Progenitor cell of endocrine pancreas (in vitro differentiated cells): ENCODE measurements at regions not wholly inside any gene's neighbourhood (a gene's known extent, or its start where the extent isn't known, plus 50 kb on each side); places are given as distances from the start of the nearest gene placed in this dataset.

Experiments used
- DNase-seq: peaks from one replicate; pipeline ENCODE4 v3.0.0; 2021; ENCODE audit warnings: low spot score; ENCODE audit not compliant: unreplicated experiment
- H3K27ac Mint-ChIP-seq: 2 replicates; pipeline ENCODE4 v1.8.0; 2021; ENCODE audit warnings: mild to moderate bottlenecking, moderate library complexity, mixed read lengths
- H3K27me3 Mint-ChIP-seq: 2 replicates; pipeline ENCODE4 v1.8.0; 2021; ENCODE audit warnings: mixed read lengths
- H3K36me3 Mint-ChIP-seq: 2 replicates; pipeline ENCODE4 v1.8.0; 2022; ENCODE audit warnings: mixed read lengths; ENCODE audit not compliant: insufficient read depth
- H3K4me1 Mint-ChIP-seq: 2 replicates; pipeline ENCODE4 v1.8.0; 2021; ENCODE audit warnings: low read depth, mixed read lengths
- H3K4me3 Mint-ChIP-seq: 2 replicates; pipeline ENCODE4 v1.8.0; 2021; ENCODE audit warnings: low read depth, mild to moderate bottlenecking, moderate library complexity, mixed read lengths
- H3K9me3 Mint-ChIP-seq: 2 replicates; pipeline ENCODE4 v1.8.0; 2021; ENCODE audit warnings: low read depth, mixed read lengths
- CTCF ChIP-seq: fragments of 200-600 bp; sonication (generic); IDR thresholded peaks from one replicate; pipeline ENCODE4 v1.5.0; 2021; ENCODE audit warnings: antibody characterized with exemption, mild to moderate bottlenecking; ENCODE audit not compliant: unreplicated experiment

- no peak overlapping the region for H3K27ac Mint-ChIP-seq
- TF ChIP-seq CTCF = no peak
- no peaks in the 10 kb centered on the region for H3K36me3 Mint-ChIP-seq
- no peaks in the 10 kb centered on the region for H3K27me3 Mint-ChIP-seq
- no peaks in the 10 kb centered on the region for H3K4me1 Mint-ChIP-seq
- H3K9me3 Mint-ChIP-seq = no peaks in the 10 kb centered on the region
- DNase-seq = no peak
- H3K4me3 Mint-ChIP-seq = no peak overlapping the region
Observed at GRCh38 chr6:91310178-91310577, 723.3 kb upstream of the MAP3K7 start.

GRCh38 chr6:91305755-91306154, 718.9 kb upstream of the MAP3K7 start:
- peaks cover 1% of the 10 kb centered on the region for H3K4me1 Mint-ChIP-seq
- no peak overlapping the region for H3K27ac Mint-ChIP-seq
- no peaks in the 10 kb centered on the region for H3K9me3 Mint-ChIP-seq
- no peak for DNase-seq
- H3K27me3 Mint-ChIP-seq = no peaks in the 10 kb centered on the region
- no peaks in the 10 kb centered on the region for H3K36me3 Mint-ChIP-seq
- H3K4me3 Mint-ChIP-seq = no peak overlapping the region
- no peak for TF ChIP-seq CTCF

GRCh38 chr6:91304521-91304920, 717.6 kb upstream of the MAP3K7 start:
- Mint-ChIP-seq H3K4me1 (peaks cover 1% of the 10 kb centered on the region), H3K9me3 (no peaks in the 10 kb centered on the region), H3K4me3 (no peak overlapping the region), H3K36me3 (no peaks in the 10 kb centered on the region), H3K27ac (no peak overlapping the region), H3K27me3 (no peaks in the 10 kb centered on the region)
- TF ChIP-seq CTCF = no peak
- no peak for DNase-seq

- no peak for TF ChIP-seq CTCF
- no peaks in the 10 kb centered on the region for H3K9me3 Mint-ChIP-seq
- H3K4me3 Mint-ChIP-seq = no peak overlapping the region
- no peaks in the 10 kb centered on the region for H3K36me3 Mint-ChIP-seq
- H3K4me1 Mint-ChIP-seq = peaks cover 1% of the 10 kb centered on the region
- H3K27me3 Mint-ChIP-seq = no peaks in the 10 kb centered on the region
- H3K27ac Mint-ChIP-seq = no peak overlapping the region
- DNase-seq = no peak
Observed at GRCh38 chr6:91303326-91303725, 716.5 kb upstream of the MAP3K7 start.

- no peaks in the 10 kb centered on the region for H3K9me3 Mint-ChIP-seq
- H3K4me1 Mint-ChIP-seq = peaks cover 1% of the 10 kb centered on the region
- no peaks in the 10 kb centered on the region for H3K36me3 Mint-ChIP-seq
- no peak for DNase-seq
- H3K27me3 Mint-ChIP-seq = no peaks in the 10 kb centered on the region
- H3K27ac Mint-ChIP-seq = no peak overlapping the region
- H3K4me3 Mint-ChIP-seq = no peak overlapping the region
- no peak for TF ChIP-seq CTCF
Observed at GRCh38 chr6:91299544-91300491, 712.9 kb upstream of the MAP3K7 start.
